ENCODE measurements at regions not wholly inside any gene's neighbourhood (a gene's known extent, or its start where the extent isn't known, plus 50 kb on each side); places are given as distances from the start of the nearest gene placed in this dataset.

DNA sequence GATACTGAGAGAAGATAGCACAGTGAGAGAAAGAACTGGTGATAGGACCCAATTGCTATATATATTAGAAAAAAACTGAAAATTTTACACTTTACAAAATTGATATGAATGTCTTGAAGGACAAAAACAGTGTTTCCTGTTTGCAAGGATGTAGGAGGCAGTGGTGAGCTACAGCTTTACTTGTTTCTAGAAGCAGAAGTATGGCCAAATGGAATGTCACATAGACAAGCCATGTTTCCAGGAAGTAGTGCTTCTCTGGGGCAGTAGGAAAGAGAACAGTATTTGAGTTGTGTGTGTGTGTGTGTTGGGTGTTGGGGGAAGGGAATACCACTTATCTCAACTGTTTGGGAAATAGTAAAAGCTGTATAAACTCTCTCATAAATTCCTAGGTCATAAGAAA, 60.9 kb upstream of the IBSP start:
- TF ChIP-seq GABPA (IDR thresholded peaks at IDR 0.05; ENCODE audit: low read depth) (no peak), CTCF (IDR thresholded peaks at IDR 0.05; ENCODE audit: insufficient read depth, low read length) (no peak)
